ENCODE measurements at regions not wholly inside any gene's neighbourhood (a gene's known extent, or its start where the extent isn't known, plus 50 kb on each side); places are given as distances from the start of the nearest gene placed in this dataset.

GRCh38 chr4:97493815-97494518 is 649.3 kb downstream of the STPG2 start:
- Mint-ChIP-seq H3K4me1 (no peaks in the 10 kb centered on the region), H3K9me3 (peaks cover 4 to 13% of the 10 kb centered on the region in 2 donors), H3K4me3 (no peak overlapping the region), H3K27ac (no peak overlapping the region), H3K27me3 (no peaks in the 10 kb centered on the region)
- ATAC-seq = no peak
- DNase-seq = no peak

DNA sequence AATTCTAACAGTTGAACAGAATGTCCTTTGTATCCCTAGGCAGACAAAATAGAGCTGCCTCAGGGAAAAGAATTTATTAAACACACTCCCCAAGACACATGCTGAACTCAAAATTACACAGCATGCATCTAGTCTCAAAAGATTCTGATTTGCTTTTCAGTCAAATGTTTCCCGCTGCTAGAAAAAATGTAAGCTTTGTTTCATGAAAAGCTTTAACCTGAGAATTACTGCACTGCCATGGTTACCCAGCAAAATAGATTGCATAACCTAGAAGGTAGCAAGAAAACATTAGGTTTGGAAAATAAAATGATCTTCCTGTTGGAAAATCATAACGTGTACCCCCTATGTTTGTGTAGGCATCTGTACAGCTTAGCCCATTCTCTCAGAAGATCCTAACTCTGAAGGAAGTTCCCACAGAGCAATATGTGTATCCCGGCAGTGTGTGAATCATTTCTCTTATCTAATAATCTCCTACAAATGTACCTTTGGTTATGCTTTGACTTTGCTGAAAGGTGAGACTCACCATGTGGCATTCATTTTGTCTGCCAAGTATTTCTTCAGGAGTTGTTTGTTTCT is 646.9 kb downstream of the STPG2 start:
- DNase-seq (no peak), ATAC-seq (no peak)
- Mint-ChIP-seq H3K9me3 (peaks cover 0 to 4% of the 10 kb centered on the region in 2 donors), H3K27me3 (no peaks in the 10 kb centered on the region), H3K4me3 (no peak overlapping the region), H3K4me1 (no peaks in the 10 kb centered on the region), H3K27ac (no peak overlapping the region)

DNA sequence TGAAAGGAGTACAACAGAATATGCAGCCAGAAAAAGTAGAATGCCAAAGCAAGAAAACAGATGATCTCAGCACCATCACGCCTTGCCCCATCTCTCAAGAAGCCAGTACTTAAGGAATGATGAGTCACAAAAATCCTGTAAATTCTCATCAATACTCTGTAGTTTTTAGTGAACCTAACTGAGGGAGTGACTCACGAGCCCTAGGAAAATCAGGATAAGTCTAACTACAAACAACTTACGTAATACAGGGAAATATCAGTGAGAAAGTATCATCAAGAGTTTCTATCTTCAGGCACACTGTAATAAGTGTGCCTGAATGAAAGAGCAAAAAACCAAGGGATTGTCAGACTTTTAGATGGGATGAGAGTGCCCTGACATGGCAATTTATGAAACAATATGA is 644.4 kb downstream of the STPG2 start:
- Mint-ChIP-seq H3K4me3 (no peak overlapping the region), H3K27ac (no peak overlapping the region), H3K9me3 (no peaks in the 10 kb centered on the region), H3K4me1 (no peaks in the 10 kb centered on the region), H3K27me3 (no peaks in the 10 kb centered on the region)
- DNase-seq (no peak), ATAC-seq (no peak)

DNA sequence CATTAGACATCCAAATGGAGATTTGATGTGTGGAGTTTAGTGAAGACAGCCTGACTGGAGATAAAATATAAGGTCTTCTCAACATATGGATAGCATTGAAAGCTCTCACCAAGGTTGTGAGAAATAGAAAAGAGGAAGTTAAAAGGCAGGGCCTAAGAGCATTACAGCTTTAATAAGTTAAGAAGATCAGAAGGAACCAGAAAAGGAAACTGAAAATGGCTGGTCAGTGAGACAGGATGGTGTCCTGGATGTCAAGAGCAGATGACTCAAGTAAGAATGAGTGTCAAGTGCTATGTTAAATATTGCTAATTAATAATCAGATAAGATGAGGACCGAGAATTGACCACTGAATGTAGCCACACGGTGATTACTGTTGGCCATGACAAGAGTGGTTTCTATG is 642.9 kb downstream of the STPG2 start:
- Mint-ChIP-seq H3K4me3 (no peak overlapping the region), H3K4me1 (no peaks in the 10 kb centered on the region), H3K9me3 (no peaks in the 10 kb centered on the region), H3K27ac (no peak overlapping the region), H3K27me3 (no peaks in the 10 kb centered on the region)
- DNase-seq = no peak
- ATAC-seq = no peak

- no peaks in the 10 kb centered on the region for H3K27me3 Mint-ChIP-seq
- DNase-seq (no peak), ATAC-seq (no peak)
- peaks cover 0 to 7% of the 10 kb centered on the region in 2 donors for H3K9me3 Mint-ChIP-seq
- no peak overlapping the region for H3K4me3 Mint-ChIP-seq
- H3K27ac Mint-ChIP-seq = no peak overlapping the region
- no peaks in the 10 kb centered on the region for H3K4me1 Mint-ChIP-seq
These were observed 638.6 kb downstream of the STPG2 start for GRCh38 chr4:97504713-97505112.

DNA sequence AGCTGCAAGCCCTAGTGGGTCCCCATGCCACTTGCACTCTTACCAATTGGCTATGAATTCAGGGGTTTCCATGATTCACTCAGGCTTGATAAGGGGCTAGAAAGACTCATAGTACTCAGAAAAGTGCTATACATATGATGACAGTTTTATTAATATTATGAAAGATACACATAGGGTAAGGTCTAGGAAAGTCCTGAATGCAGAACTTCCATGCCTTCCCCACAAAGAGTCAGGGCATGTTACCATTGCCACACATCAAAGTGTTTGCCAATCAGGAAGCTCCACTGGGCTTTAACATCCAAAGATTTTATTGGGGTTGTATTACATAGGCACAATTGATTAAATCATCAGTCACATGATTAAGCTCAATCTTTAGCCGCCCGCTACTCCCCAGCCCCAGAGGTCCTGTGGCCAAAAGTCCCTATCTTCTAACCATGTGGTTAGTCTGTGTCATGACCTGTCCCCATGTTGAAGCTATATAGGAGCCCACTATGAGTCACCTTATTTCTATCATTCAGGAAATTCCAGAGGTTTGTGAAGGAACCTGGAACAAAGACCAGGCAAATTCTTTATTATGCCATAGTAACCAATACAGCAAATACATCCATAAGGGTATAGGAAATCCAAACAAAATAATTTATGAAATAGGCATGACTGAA is 635.6 kb downstream of the STPG2 start:
- Mint-ChIP-seq H3K9me3 (peaks cover 3 to 20% of the 10 kb centered on the region in 2 donors), H3K27me3 (no peaks in the 10 kb centered on the region), H3K27ac (no peak overlapping the region), H3K4me3 (no peak overlapping the region), H3K4me1 (no peaks in the 10 kb centered on the region)
- no peak for ATAC-seq
- DNase-seq = no peak

Data from stimulated activated naive CD8-positive, alpha-beta T cell treated with anti-CD3 and anti-CD28 coated beads, Interleukin-15, amount 100 ng/mL, for 72 hours (primary cell).